Esophagus muscularis mucosa (tissue), 4 donors: ENCODE measurements at regions not wholly inside any gene's neighbourhood (a gene's known extent, or its start where the extent isn't known, plus 50 kb on each side); places are given as distances from the start of the nearest gene placed in this dataset.

Experiments
- DNase-seq: peaks from one replicate; pipeline ENCODE4 v3.0.0-alpha.2; 2017; ENCODE audit errors: extremely low spot score
- H3K27ac ChIP-seq, 4 donors: fragments of 200-600 bp; sonication (generic); replicated peaks in 1 of 4; 1 replicate in 3 of 4; 2 replicates in 1 of 4; pipeline ENCODE4 v1.5.1; 2016 to 2019; ENCODE audit warnings: mild to moderate bottlenecking in 1 of 4
- H3K27me3 ChIP-seq, 4 donors: fragments of 200-600 bp; sonication (generic); one replicate each; pipeline versions ENCODE4 v1.5.1 to v1.6.0; 2016 to 2019
- H3K36me3 ChIP-seq, 4 donors: fragments of 200-600 bp; sonication (generic); one replicate each; pipeline ENCODE4 v1.5.1; 2016 to 2019
- H3K4me1 ChIP-seq, 4 donors: fragments of 200-600 bp; sonication (generic); one replicate each; pipeline ENCODE4 v1.5.1; 2016 to 2019
- H3K4me3 ChIP-seq, 4 donors: fragments of 200-600 bp; sonication (generic); 1 replicate in 2 of 4; 2 replicates in 2 of 4; pipeline ENCODE4 v1.5.1; 2016 to 2019; ENCODE audit warnings: mild to moderate bottlenecking in 4 of 4, moderate library complexity in 1 of 4
- H3K9me3 ChIP-seq, 4 donors: fragments of 200-600 bp; sonication (generic); 1 replicate in 3 of 4; 2 replicates in 1 of 4; pipeline ENCODE4 v1.5.1; 2016 to 2019
- CTCF ChIP-seq, 3 experiments: fragments of 200-600 bp in 2 of 3; fragments of 450-650 bp in 1 of 3; sonication (generic) in 2 of 3; IDR thresholded peaks; one replicate each; pipeline ENCODE4 v1.5.1; 2017 to 2019; ENCODE audit warnings: antibody characterized with exemption in 3 of 3, mild to moderate bottlenecking in 2 of 3, moderate library complexity in 1 of 3
- EP300 ChIP-seq: sonication (generic); formaldehyde crosslinking; IDR thresholded peaks from one replicate; pipeline ENCODE4 v1.6.1; 2017; ENCODE audit warnings: antibody characterized with exemption
- POLR2A ChIP-seq: fragments of 450-650 bp; IDR thresholded peaks from one replicate; pipeline ENCODE4 v1.6.1; 2017; ENCODE audit warnings: antibody characterized with exemption, moderate library complexity, mild to moderate bottlenecking, low read depth
- POLR2AphosphoS5 ChIP-seq, 2 donors: sonication (generic); formaldehyde crosslinking; IDR thresholded peaks; one replicate each; pipeline ENCODE4 v1.6.1; 2017; ENCODE audit warnings: antibody characterized with exemption in 2 of 2
- WGBS: methylation state at CpG from one replicate; pipeline ENCODE4 v1.1.5; 2018; 5-methylcytosine and 5-hydroxymethylcytosine counted together
- intact Hi-C: fragments of 100-400 bp; cut with DNase I; formaldehyde crosslinking; loops from one replicate; pipeline ENCODE4 v1.15.1; 2023

GRCh38 chr15:29969562-29970401 is 113.0 kb upstream of the GOLGA8J start:
- TF ChIP-seq EP300 (no peak), POLR2AphosphoS5 (IDR thresholded peaks at IDR 0.05) (no peak), POLR2A (no peak), CTCF (IDR thresholded peaks at IDR 0.05) (no peak)
- Histone ChIP-seq H3K36me3 (no peaks in the 10 kb centered on the region), H3K9me3 (peaks cover 0 to 9% (median 5%) of the 10 kb centered on the region in 4 donors), H3K27ac (no peak overlapping the region), H3K4me1 (peaks cover 0 to 9% (median 3%) of the 10 kb centered on the region in 4 donors), H3K4me3 (no peak overlapping the region), H3K27me3 (peaks cover 0 to 53% (median 6%) of the 10 kb centered on the region in 4 donors)
- 92% methylated on average over 10 of the region's 10 CpGs for WGBS
- intact Hi-C loops: no loop called here
- DNase-seq: no peak

- Histone ChIP-seq H3K27me3 (peaks cover 0 to 53% (median 6%) of the 10 kb centered on the region in 4 donors), H3K27ac (no peak overlapping the region), H3K36me3 (no peaks in the 10 kb centered on the region), H3K4me1 (peaks cover 0 to 9% (median 3%) of the 10 kb centered on the region in 4 donors), H3K9me3 (peaks cover 0 to 9% (median 5%) of the 10 kb centered on the region in 4 donors), H3K4me3 (peak overlapping the region; percentile 42 to 61 (median 48))
- no peak for DNase-seq
- intact Hi-C loops: no loop called here
- TF ChIP-seq CTCF (IDR thresholded peaks at IDR 0.05) (no peak), POLR2AphosphoS5 (IDR thresholded peaks at IDR 0.05) (no peak), EP300 (no peak), POLR2A (no peak)
- 38% methylated on average over 30 of the region's 69 CpGs for WGBS
Observed at GRCh38 chr15:29968895-29969561, 113.7 kb upstream of the GOLGA8J start.

GRCh38 chr15:29968099-29968894 is 114.5 kb upstream of the GOLGA8J start:
- intact Hi-C loops: no loop called here
- H3K4me3 ChIP-seq: peak overlapping the region; percentile 42 to 61 (median 48)
- DNase-seq: no peak
- WGBS: 19% methylated on average over 8 of the region's 91 CpGs
- H3K4me1 ChIP-seq: peaks cover 0 to 9% (median 3%) of the 10 kb centered on the region in 4 donors
- H3K36me3 ChIP-seq: no peaks in the 10 kb centered on the region
- H3K27me3 ChIP-seq: peaks cover 0 to 53% (median 6%) of the 10 kb centered on the region in 4 donors
- H3K9me3 ChIP-seq: peaks cover 0 to 9% (median 5%) of the 10 kb centered on the region in 4 donors
- TF ChIP-seq POLR2AphosphoS5 (IDR thresholded peaks at IDR 0.05): no peak
- no peak for TF ChIP-seq EP300
- TF ChIP-seq CTCF (IDR thresholded peaks at IDR 0.05): no peak
- TF ChIP-seq POLR2A: no peak
- no peak overlapping the region for H3K27ac ChIP-seq

- intact Hi-C loops: no loop called here
- H3K4me3 ChIP-seq: no peak overlapping the region
- H3K9me3 ChIP-seq: no peaks in the 10 kb centered on the region
- peaks cover 0 to 15% (median 3%) of the 10 kb centered on the region in 4 donors for H3K27me3 ChIP-seq
- TF ChIP-seq EP300 (no peak), POLR2A (no peak), CTCF (IDR thresholded peaks at IDR 0.05) (no peak), POLR2AphosphoS5 (IDR thresholded peaks at IDR 0.05) (no peak)
- no peaks in the 10 kb centered on the region for H3K4me1 ChIP-seq
- no peak for DNase-seq
- 86% methylated on average over 1 of the region's 1 CpG for WGBS
- H3K27ac ChIP-seq: no peak overlapping the region
- H3K36me3 ChIP-seq: no peaks in the 10 kb centered on the region
Observed at GRCh38 chr15:29962407-29962806, 120.3 kb upstream of the GOLGA8J start.
